ENCODE measurements at regions not wholly inside any gene's neighbourhood (a gene's known extent, or its start where the extent isn't known, plus 50 kb on each side); places are given as distances from the start of the nearest gene placed in this dataset.

GRCh38 chr5:130805648-130806047 lies 359.4 kb downstream of the HINT1 start:
- Histone ChIP-seq H3K36me3 (no peaks in the 10 kb centered on the region), H3K4me1 (no peaks in the 10 kb centered on the region), H3K9me3 (no peaks in the 10 kb centered on the region), H3K4me3 (ENCODE audit: low read depth, low read length) (no peak overlapping the region), H3K27me3 (no peaks in the 10 kb centered on the region)
- TF ChIP-seq CTCF (IDR thresholded peaks at IDR 0.05; ENCODE audit: low read depth, low read length), result no peak
- no peak for DNase-seq

- H3K27me3 ChIP-seq, result no peaks in the 10 kb centered on the region
- DNase-seq, result no peak
- H3K4me1 ChIP-seq, result no peaks in the 10 kb centered on the region
- TF ChIP-seq CTCF (IDR thresholded peaks at IDR 0.05; ENCODE audit: low read depth, low read length), result no peak
- no peak overlapping the region for H3K4me3 ChIP-seq (ENCODE audit: low read depth, low read length)
- no peaks in the 10 kb centered on the region for H3K9me3 ChIP-seq
- no peaks in the 10 kb centered on the region for H3K36me3 ChIP-seq
These were observed 360.0 kb downstream of the HINT1 start for GRCh38 chr5:130805036-130805435.

- TF ChIP-seq CTCF (IDR thresholded peaks at IDR 0.05; ENCODE audit: low read depth, low read length), result no peak
- no peak for DNase-seq
- H3K27me3 ChIP-seq, result no peaks in the 10 kb centered on the region
These were observed 363.1 kb downstream of the HINT1 start for GRCh38 chr5:130801963-130802362.

GRCh38 chr5:130799015-130799414 lies 366.0 kb downstream of the HINT1 start:
- no peak for DNase-seq
- TF ChIP-seq CTCF (IDR thresholded peaks at IDR 0.05; ENCODE audit: low read depth, low read length), result no peak
- H3K27me3 ChIP-seq, result no peaks in the 10 kb centered on the region
- H3K4me1 ChIP-seq, result no peaks in the 10 kb centered on the region
- H3K4me3 ChIP-seq (ENCODE audit: low read depth, low read length), result no peak overlapping the region
- no peaks in the 10 kb centered on the region for H3K36me3 ChIP-seq
- no peaks in the 10 kb centered on the region for H3K9me3 ChIP-seq

More at GRCh38 chr5:130801963-130802362, 363.1 kb downstream of the HINT1 start:
- Histone ChIP-seq H3K9me3 (no peaks in the 10 kb centered on the region), H3K36me3 (no peaks in the 10 kb centered on the region), H3K4me3 (ENCODE audit: low read depth, low read length) (no peak overlapping the region), H3K4me1 (no peaks in the 10 kb centered on the region)

GRCh38 chr5:130797303-130797702 lies 367.8 kb downstream of the HINT1 start:
- no peak for TF ChIP-seq CTCF (IDR thresholded peaks at IDR 0.05; ENCODE audit: low read depth, low read length)

GRCh38 chr5:130796902-130797301 lies 368.2 kb downstream of the HINT1 start:
- no peak for DNase-seq
- no peak for TF ChIP-seq CTCF (IDR thresholded peaks at IDR 0.05; ENCODE audit: low read depth, low read length)
- H3K4me1 ChIP-seq, result no peaks in the 10 kb centered on the region
- no peaks in the 10 kb centered on the region for H3K27me3 ChIP-seq
- H3K9me3 ChIP-seq, result no peaks in the 10 kb centered on the region
- H3K36me3 ChIP-seq, result no peaks in the 10 kb centered on the region
- H3K4me3 ChIP-seq (ENCODE audit: low read depth, low read length), result no peak overlapping the region

More at GRCh38 chr5:130797303-130797702, 367.8 kb downstream of the HINT1 start:
- Histone ChIP-seq H3K36me3 (no peaks in the 10 kb centered on the region), H3K27me3 (no peaks in the 10 kb centered on the region), H3K4me3 (ENCODE audit: low read depth, low read length) (no peak overlapping the region), H3K4me1 (no peaks in the 10 kb centered on the region), H3K9me3 (no peaks in the 10 kb centered on the region)
- no peak for DNase-seq

Measured in BE2C (cell line).